IMR-90 (cell line): ENCODE measurements at regions not wholly inside any gene's neighbourhood (a gene's known extent, or its start where the extent isn't known, plus 50 kb on each side); places are given as distances from the start of the nearest gene placed in this dataset.

Source experiments
- ATAC-seq: fragments of 200-7000 bp; cut with Tn5 transposase; 2 replicates; pipeline ENCODE4 v1.9.1; 2020; ENCODE audit warnings: low read depth, mild to moderate bottlenecking, moderate library complexity
- BruUV-seq: library from RNA; stranded (reverse); fragments of 400-500 nt; replicated peaks from 2 replicates; lab custom pipeline; 2021; lab: Mats Ljungman, UMichigan
- CTCF ChIA-PET: fragments of 300-600 bp; formaldehyde crosslinking; extraction: SDS; loops from one replicate; lab custom pipeline; 2021; ENCODE audit warnings: antibody characterized with exemption; lab: Yijun Ruan, JAX
- POLR2A ChIA-PET: fragments of 300-600 bp; sonication (Branson Sonifier 250); formaldehyde crosslinking; loops from one replicate; lab custom pipeline; 2022; ENCODE audit warnings: antibody characterized with exemption; ENCODE audit not compliant: unreplicated experiment; lab: Charles Lee
- DNase-seq: peaks from one replicate; pipeline ENCODE4 v3.0.0; 2013
- H2AFZ ChIP-seq: replicated peaks from 2 replicates; pipeline ENCODE3; 2013; ENCODE audit warnings: low read length, mild to moderate bottlenecking; ENCODE audit not compliant: poor library complexity
- H2AK5ac ChIP-seq: 2 replicates; pipeline ENCODE4 v1.6.1; 2013; ENCODE audit warnings: low read depth, low read length, inconsistent platforms
- H2AK9ac ChIP-seq: replicated peaks from 2 replicates; pipeline ENCODE3; 2013; ENCODE audit warnings: mild to moderate bottlenecking, low read depth, low read length, moderate library complexity; ENCODE audit not compliant: poor library complexity
- H2BK120ac ChIP-seq: 2 replicates; pipeline ENCODE4 v1.6.1; 2013; ENCODE audit warnings: low read depth, low read length, inconsistent platforms
- H2BK15ac ChIP-seq: 3 replicates; pipeline ENCODE4 v1.6.1; 2013; ENCODE audit warnings: low read depth, low read length, inconsistent platforms
- H2BK20ac ChIP-seq: 2 replicates; pipeline ENCODE4 v1.6.1; 2013; ENCODE audit warnings: low read depth, mild to moderate bottlenecking, inconsistent platforms, low read length, moderate library complexity
- H2BK5ac ChIP-seq: 2 replicates; pipeline ENCODE4 v1.6.1; 2013; ENCODE audit warnings: mild to moderate bottlenecking, low read depth, low read length, inconsistent platforms; ENCODE audit not compliant: poor library complexity, severe bottlenecking
- H3K14ac ChIP-seq: replicated peaks from 2 replicates; pipeline ENCODE4 v1.6.1; 2013; ENCODE audit warnings: low read depth, low read length, inconsistent platforms
- H3K18ac ChIP-seq: 2 replicates; pipeline ENCODE4 v1.6.1; 2013; ENCODE audit warnings: low read depth, low read length, control low read depth
- H3K23ac ChIP-seq: 2 replicates; pipeline ENCODE4 v1.6.1; 2013; ENCODE audit warnings: low read depth, low read length, inconsistent platforms
- H3K27ac ChIP-seq: 2 replicates; pipeline ENCODE4 v1.5.1; 2013; ENCODE audit warnings: mild to moderate bottlenecking, control low read depth, low read length; ENCODE audit not compliant: insufficient read depth
- H3K27me3 ChIP-seq: 2 replicates; pipeline ENCODE4 v1.6.1; 2013; ENCODE audit warnings: low read length; ENCODE audit not compliant: control insufficient read depth, insufficient read depth
- H3K36me3 ChIP-seq: 2 replicates; pipeline ENCODE4 v1.6.1; 2013; ENCODE audit warnings: low read length, mixed read lengths; ENCODE audit not compliant: control insufficient read depth, insufficient read depth
- H3K4ac ChIP-seq: 2 replicates; pipeline ENCODE4 v1.6.1; 2013; ENCODE audit warnings: low read depth, low read length, inconsistent platforms
- H3K4me1 ChIP-seq: 2 replicates; pipeline ENCODE4 v1.6.1; 2013; ENCODE audit warnings: low read length, mixed read lengths; ENCODE audit not compliant: control insufficient read depth, insufficient read depth
- H3K4me2 ChIP-seq: 2 replicates; pipeline ENCODE4 v1.6.1; 2013; ENCODE audit warnings: low read depth, mild to moderate bottlenecking, control low read depth, low read length, moderate library complexity
- H3K4me3 ChIP-seq: 2 replicates; pipeline ENCODE4 v1.5.1; 2013; ENCODE audit warnings: low read depth, mild to moderate bottlenecking, control low read depth, low read length, moderate library complexity; ENCODE audit not compliant: insufficient read depth
- H3K56ac ChIP-seq: 2 replicates; pipeline ENCODE4 v1.6.1; 2013; ENCODE audit warnings: low read length, inconsistent platforms; ENCODE audit not compliant: insufficient read depth; ENCODE audit errors: extremely low read depth
- H3K79me1 ChIP-seq, 2 experiments: 2 replicates each; pipeline ENCODE4 v1.6.1; 2013; ENCODE audit warnings: low read length in 2 of 2, inconsistent platforms in 1 of 2, low read depth in 1 of 2
- H3K9ac ChIP-seq: 2 replicates; pipeline ENCODE4 v1.6.1; 2013; ENCODE audit warnings: low read depth, low read length, control low read depth
- H3K9me1 ChIP-seq: 2 replicates; pipeline ENCODE4 v1.6.1; 2013; ENCODE audit warnings: low read length, inconsistent platforms; ENCODE audit not compliant: insufficient read depth
- H3K9me3 ChIP-seq: 2 replicates; pipeline ENCODE4 v1.6.1; 2013; ENCODE audit warnings: low read length; ENCODE audit not compliant: control insufficient read depth, insufficient read depth
- H4K20me1 ChIP-seq: 2 replicates; pipeline ENCODE4 v1.6.1; 2013; ENCODE audit warnings: low read length, inconsistent platforms; ENCODE audit not compliant: insufficient read depth
- H4K5ac ChIP-seq: 2 replicates; pipeline ENCODE4 v1.6.1; 2013; ENCODE audit warnings: mild to moderate bottlenecking, low read depth, low read length, control low read depth
- H4K8ac ChIP-seq, 2 experiments: 2 replicates each; pipeline ENCODE4 v1.6.1; 2013; ENCODE audit warnings: low read depth in 2 of 2, low read length in 2 of 2, control low read depth in 1 of 2, inconsistent platforms in 1 of 2
- H4K91ac ChIP-seq: 2 replicates; pipeline ENCODE4 v1.6.1; 2013; ENCODE audit warnings: low read depth, low read length, inconsistent platforms; ENCODE audit not compliant: insufficient read depth
- MAFK ChIP-seq: IDR thresholded peaks from 2 replicates; pipeline ENCODE4 v1.6.1; 2012; ENCODE audit warnings: low read depth, low read length, improper control_type of control experiment
- RFX5 ChIP-seq: IDR thresholded peaks from 2 replicates; pipeline ENCODE4 v1.8.0; 2012; ENCODE audit warnings: low read depth, mild to moderate bottlenecking, low read length, moderate library complexity
- WGBS, 2 experiments: methylation state at CpG; one replicate each; pipeline versions ENCODE4 v1.1.5 to v1.1.7; 2013; ENCODE audit warnings: missing lambda C conversion rate in 2 of 2; ENCODE audit not compliant: insufficient read length in 1 of 2; ENCODE audit errors: extremely low coverage in 2 of 2; 5-methylcytosine and 5-hydroxymethylcytosine counted together
- dilution Hi-C: fragments of 300-500 bp; cut with HindIII; formaldehyde crosslinking; loops from one replicate; pipeline ENCODE4 v1.14.3; 2018; ENCODE audit warnings: low sequenced_read_pairs; ENCODE audit not compliant: unreplicated experiment
- in situ Hi-C: fragments of 300-500 bp; cut with MboI; formaldehyde crosslinking; loops from 3 replicates; pipeline ENCODE4 v1.14.3; 2019; ENCODE audit warnings: low sequenced_read_pairs, inconsistent platforms, mixed read lengths
- intact Hi-C: fragments of 100-400 bp; cut with micrococcal nuclease; formaldehyde crosslinking; loops from 2 replicates; pipeline ENCODE4 v1.10.0; 2022
- TF ChIP-seq, protein P1 (sequence below): fragments of 150-350 bp; IDR thresholded peaks from 2 replicates; pipeline ENCODE4 v1.6.1; 2016; ENCODE audit warnings: low read depth, mild to moderate bottlenecking, low read length, moderate library complexity, borderline replicate concordance

- Histone ChIP-seq H2AK9ac (no peak overlapping the region), H2AK5ac (no peak overlapping the region), H3K23ac (no peak overlapping the region), H3K27ac (no peak overlapping the region), H4K20me1 (peaks cover 24% of the 10 kb centered on the region), H2BK120ac (no peak overlapping the region), H3K9me1 (peaks cover 21% of the 10 kb centered on the region), H2BK15ac (no peak overlapping the region), H3K4ac (no peak overlapping the region), H4K8ac (no peak overlapping the region), H3K27me3 (no peaks in the 10 kb centered on the region), H2BK5ac (no peak overlapping the region), H2AFZ (no peak overlapping the region), H3K56ac (no peak overlapping the region), H4K5ac (no peak overlapping the region), H3K4me1 (peaks cover 22% of the 10 kb centered on the region), H3K18ac (no peak overlapping the region), H2BK20ac (no peak overlapping the region), H3K4me2 (no peak overlapping the region), H3K36me3 (peaks cover 3% of the 10 kb centered on the region; the same call in 1 of the 2 replicates), H3K79me1 (peaks cover 21 to 42% of the 10 kb centered on the region in 2 experiments), H3K14ac (no peak overlapping the region), H3K9ac (no peak overlapping the region), H3K4me3 (no peak overlapping the region), H4K91ac (no peak overlapping the region), H3K9me3 (no peaks in the 10 kb centered on the region)
- BruUV-seq: no TSS peak
- no peak for DNase-seq
- ATAC-seq: no peak
- ChIA-PET CTCF (no interaction called here), POLR2A (no interaction called here)
- intact Hi-C loops: no loop called here
- in situ Hi-C loops: no loop called here
- WGBS, 2 experiments: 98% methylated on average over 8 of the region's 14 CpGs; no CpG with 5 or more reads in 1 of the 2 experiments
- dilution Hi-C loops: no loop called here
- TF ChIP-seq RFX5 (no peak), MAFK (no peak)
- TF ChIP-seq, protein P1, sequence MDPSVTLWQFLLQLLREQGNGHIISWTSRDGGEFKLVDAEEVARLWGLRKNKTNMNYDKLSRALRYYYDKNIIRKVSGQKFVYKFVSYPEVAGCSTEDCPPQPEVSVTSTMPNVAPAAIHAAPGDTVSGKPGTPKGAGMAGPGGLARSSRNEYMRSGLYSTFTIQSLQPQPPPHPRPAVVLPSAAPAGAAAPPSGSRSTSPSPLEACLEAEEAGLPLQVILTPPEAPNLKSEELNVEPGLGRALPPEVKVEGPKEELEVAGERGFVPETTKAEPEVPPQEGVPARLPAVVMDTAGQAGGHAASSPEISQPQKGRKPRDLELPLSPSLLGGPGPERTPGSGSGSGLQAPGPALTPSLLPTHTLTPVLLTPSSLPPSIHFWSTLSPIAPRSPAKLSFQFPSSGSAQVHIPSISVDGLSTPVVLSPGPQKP: no peak
These were observed 71.9 kb downstream of the SLC25A47 start for GRCh38 chr14:100394886-100395672.
